T-helper 1 cell treated with Interleukin-12 subunit alpha and Interleukin-12 subunit beta and Interleukin-4 antibody, amounts not matched to agents 30 μg/mL and 1 μg/mL, for 36 hours (primary cell): ENCODE measurements at regions not wholly inside any gene's neighbourhood (a gene's known extent, or its start where the extent isn't known, plus 50 kb on each side); places are given as distances from the start of the nearest gene placed in this dataset.
"Not testable (repeated sequence)": the region's sequence is repeated elsewhere in the genome, so short reads cannot be mapped to it uniquely, and the experiment has no call there.

Experiments
- H3K27ac Mint-ChIP-seq: one replicate; pipeline ENCODE4 v1.8.0; 2021; ENCODE audit warnings: mild to moderate bottlenecking, mixed read lengths
- H3K27me3 Mint-ChIP-seq: one replicate; pipeline ENCODE4 v1.8.0; 2021; ENCODE audit warnings: low read depth, mixed read lengths
- H3K36me3 Mint-ChIP-seq: one replicate; pipeline ENCODE4 v1.8.0; 2021; ENCODE audit warnings: low read depth, mixed read lengths
- H3K4me1 Mint-ChIP-seq: one replicate; pipeline ENCODE4 v1.8.0; 2021; ENCODE audit warnings: low read depth, mixed read lengths
- H3K4me3 Mint-ChIP-seq: one replicate; pipeline ENCODE4 v1.8.0; 2021; ENCODE audit warnings: mild to moderate bottlenecking, moderate library complexity, mixed read lengths
- H3K9me3 Mint-ChIP-seq: one replicate; pipeline ENCODE4 v1.8.0; 2021; ENCODE audit warnings: mixed read lengths

- not testable (repeated sequence) for H3K27ac Mint-ChIP-seq, H3K9me3 Mint-ChIP-seq, H3K4me1 Mint-ChIP-seq, H3K4me3 Mint-ChIP-seq, H3K36me3 Mint-ChIP-seq, H3K27me3 Mint-ChIP-seq
Observed at GRCh38 chr5:127197402-127198167, 93.0 kb upstream of the MEGF10 start.

- not testable (repeated sequence) for H3K4me1 Mint-ChIP-seq, H3K36me3 Mint-ChIP-seq, H3K9me3 Mint-ChIP-seq, H3K27me3 Mint-ChIP-seq, H3K4me3 Mint-ChIP-seq, H3K27ac Mint-ChIP-seq
Observed at GRCh38 chr5:127202738-127203137, 87.9 kb upstream of the MEGF10 start.

- Mint-ChIP-seq H3K4me1 (no peaks in the 10 kb centered on the region), H3K27ac (no peak overlapping the region), H3K27me3 (peaks cover 5% of the 10 kb centered on the region), H3K9me3 (no peaks in the 10 kb centered on the region), H3K36me3 (no peaks in the 10 kb centered on the region), H3K4me3 (no peak overlapping the region)
Observed at GRCh38 chr5:127203818-127204217, 86.8 kb upstream of the MEGF10 start.

- Mint-ChIP-seq H3K27me3 (peaks cover 13% of the 10 kb centered on the region), H3K36me3 (no peaks in the 10 kb centered on the region), H3K9me3 (no peaks in the 10 kb centered on the region), H3K4me3 (no peak overlapping the region), H3K27ac (no peak overlapping the region), H3K4me1 (no peaks in the 10 kb centered on the region)
Observed at GRCh38 chr5:127205147-127205546, 85.4 kb upstream of the MEGF10 start.

GRCh38 chr5:127206320-127207113 is 84.1 kb upstream of the MEGF10 start:
- no peak overlapping the region for H3K27ac Mint-ChIP-seq
- no peaks in the 10 kb centered on the region for H3K9me3 Mint-ChIP-seq
- H3K36me3 Mint-ChIP-seq, result no peaks in the 10 kb centered on the region
- H3K27me3 Mint-ChIP-seq, result peaks cover 15% of the 10 kb centered on the region
- H3K4me3 Mint-ChIP-seq, result no peak overlapping the region
- no peaks in the 10 kb centered on the region for H3K4me1 Mint-ChIP-seq

GRCh38 chr5:127210042-127210441 is 80.6 kb upstream of the MEGF10 start:
- no peaks in the 10 kb centered on the region for H3K9me3 Mint-ChIP-seq
- H3K4me1 Mint-ChIP-seq, result no peaks in the 10 kb centered on the region
- H3K27ac Mint-ChIP-seq, result no peak overlapping the region
- no peaks in the 10 kb centered on the region for H3K36me3 Mint-ChIP-seq
- H3K4me3 Mint-ChIP-seq, result no peak overlapping the region
- peaks cover 15% of the 10 kb centered on the region for H3K27me3 Mint-ChIP-seq

GRCh38 chr5:127213231-127213630 is 77.4 kb upstream of the MEGF10 start:
- Mint-ChIP-seq H3K4me1 (no peaks in the 10 kb centered on the region), H3K27ac (no peak overlapping the region), H3K4me3 (no peak overlapping the region), H3K9me3 (no peaks in the 10 kb centered on the region), H3K36me3 (no peaks in the 10 kb centered on the region), H3K27me3 (peaks cover 10% of the 10 kb centered on the region)

GRCh38 chr5:127216143-127216542 is 74.5 kb upstream of the MEGF10 start:
- Mint-ChIP-seq H3K4me3 (no peak overlapping the region), H3K27me3 (peaks cover 8% of the 10 kb centered on the region), H3K36me3 (no peaks in the 10 kb centered on the region), H3K4me1 (no peaks in the 10 kb centered on the region), H3K27ac (no peak overlapping the region), H3K9me3 (no peaks in the 10 kb centered on the region)

GRCh38 chr5:127216898-127217675 is 73.5 kb upstream of the MEGF10 start:
- H3K9me3 Mint-ChIP-seq, result no peaks in the 10 kb centered on the region
- no peak overlapping the region for H3K27ac Mint-ChIP-seq
- H3K27me3 Mint-ChIP-seq, result peaks cover 8% of the 10 kb centered on the region
- H3K4me3 Mint-ChIP-seq, result no peak overlapping the region
- no peaks in the 10 kb centered on the region for H3K36me3 Mint-ChIP-seq
- H3K4me1 Mint-ChIP-seq, result no peaks in the 10 kb centered on the region

GRCh38 chr5:127221936-127222335 is 68.7 kb upstream of the MEGF10 start:
- not testable (repeated sequence) for H3K9me3 Mint-ChIP-seq, H3K36me3 Mint-ChIP-seq, H3K4me1 Mint-ChIP-seq, H3K27ac Mint-ChIP-seq, H3K4me3 Mint-ChIP-seq
- peaks cover 12% of the 10 kb centered on the region for H3K27me3 Mint-ChIP-seq

GRCh38 chr5:127222571-127223156 is 67.9 kb upstream of the MEGF10 start:
- peaks cover 13% of the 10 kb centered on the region for H3K27me3 Mint-ChIP-seq
- H3K27ac Mint-ChIP-seq, H3K9me3 Mint-ChIP-seq, H3K4me3 Mint-ChIP-seq, H3K4me1 Mint-ChIP-seq, H3K36me3 Mint-ChIP-seq: not testable (repeated sequence)

- H3K27me3 Mint-ChIP-seq, result peaks cover 15% of the 10 kb centered on the region
- no peak overlapping the region for H3K4me3 Mint-ChIP-seq
- no peaks in the 10 kb centered on the region for H3K36me3 Mint-ChIP-seq
- H3K4me1 Mint-ChIP-seq, result no peaks in the 10 kb centered on the region
- H3K9me3 Mint-ChIP-seq, result no peaks in the 10 kb centered on the region
- no peak overlapping the region for H3K27ac Mint-ChIP-seq
Observed at GRCh38 chr5:127223256-127223974, 67.2 kb upstream of the MEGF10 start.

GRCh38 chr5:127227881-127228280 is 62.7 kb upstream of the MEGF10 start:
- H3K4me3 Mint-ChIP-seq, result no peak overlapping the region
- no peak overlapping the region for H3K27ac Mint-ChIP-seq
- peaks cover 12% of the 10 kb centered on the region for H3K4me1 Mint-ChIP-seq
- no peaks in the 10 kb centered on the region for H3K9me3 Mint-ChIP-seq
- peaks cover 8% of the 10 kb centered on the region for H3K27me3 Mint-ChIP-seq
- no peaks in the 10 kb centered on the region for H3K36me3 Mint-ChIP-seq
